ENCODE measurements at regions not wholly inside any gene's neighbourhood (a gene's known extent, or its start where the extent isn't known, plus 50 kb on each side); places are given as distances from the start of the nearest gene placed in this dataset.

DNA sequence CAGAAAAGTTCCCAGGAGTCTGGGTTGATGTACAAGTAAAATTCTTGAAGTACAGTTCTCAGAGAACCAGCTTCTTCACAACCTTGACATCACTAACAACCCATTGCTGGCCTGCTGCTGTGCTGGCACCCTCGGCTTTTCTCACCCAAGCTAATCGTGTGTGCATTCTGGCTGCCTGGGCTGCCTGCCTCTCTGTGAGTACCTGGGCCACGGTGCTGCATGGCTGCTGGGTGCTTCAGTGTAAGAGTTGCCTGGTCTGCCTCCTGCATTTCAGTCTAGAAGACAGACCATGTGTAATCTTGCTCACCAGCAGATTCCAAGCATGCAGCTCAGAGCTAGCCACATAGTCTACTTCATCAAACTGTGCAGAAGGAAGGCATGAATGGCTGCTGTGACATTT, 50.5 kb upstream of the MEDAG start:
- Mint-ChIP-seq H3K9me3 (ENCODE audit: low read depth, unreplicated experiment) (no peaks in the 10 kb centered on the region), H3K4me3 (ENCODE audit: low read depth, unreplicated experiment) (no peak overlapping the region), H3K27me3 (ENCODE audit: unreplicated experiment) (no peaks in the 10 kb centered on the region), H3K27ac (ENCODE audit: unreplicated experiment) (no peak overlapping the region), H3K36me3 (ENCODE audit: insufficient read depth, unreplicated experiment) (no peaks in the 10 kb centered on the region), H3K4me1 (ENCODE audit: low read depth, unreplicated experiment) (peaks cover 10% of the 10 kb centered on the region)
- CTCF ChIA-PET = interaction anchor here (1.3 kb wide), 1 partner anchor 9 kb away, joined by 3 read pairs; no protein-coding TSS in a partner anchor
- DNase-seq = no peak
- no TSS peak for BruUV-seq (replicated peaks)
- intact Hi-C loops (cut with micrococcal nuclease; ENCODE audit: unreplicated experiment) = no loop called here
- TF ChIP-seq, protein P1, sequence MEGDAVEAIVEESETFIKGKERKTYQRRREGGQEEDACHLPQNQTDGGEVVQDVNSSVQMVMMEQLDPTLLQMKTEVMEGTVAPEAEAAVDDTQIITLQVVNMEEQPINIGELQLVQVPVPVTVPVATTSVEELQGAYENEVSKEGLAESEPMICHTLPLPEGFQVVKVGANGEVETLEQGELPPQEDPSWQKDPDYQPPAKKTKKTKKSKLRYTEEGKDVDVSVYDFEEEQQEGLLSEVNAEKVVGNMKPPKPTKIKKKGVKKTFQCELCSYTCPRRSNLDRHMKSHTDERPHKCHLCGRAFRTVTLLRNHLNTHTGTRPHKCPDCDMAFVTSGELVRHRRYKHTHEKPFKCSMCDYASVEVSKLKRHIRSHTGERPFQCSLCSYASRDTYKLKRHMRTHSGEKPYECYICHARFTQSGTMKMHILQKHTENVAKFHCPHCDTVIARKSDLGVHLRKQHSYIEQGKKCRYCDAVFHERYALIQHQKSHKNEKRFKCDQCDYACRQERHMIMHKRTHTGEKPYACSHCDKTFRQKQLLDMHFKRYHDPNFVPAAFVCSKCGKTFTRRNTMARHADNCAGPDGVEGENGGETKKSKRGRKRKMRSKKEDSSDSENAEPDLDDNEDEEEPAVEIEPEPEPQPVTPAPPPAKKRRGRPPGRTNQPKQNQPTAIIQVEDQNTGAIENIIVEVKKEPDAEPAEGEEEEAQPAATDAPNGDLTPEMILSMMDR (IDR thresholded peaks at IDR 0.05; ENCODE audit: unreplicated experiment) = no peak

DNA sequence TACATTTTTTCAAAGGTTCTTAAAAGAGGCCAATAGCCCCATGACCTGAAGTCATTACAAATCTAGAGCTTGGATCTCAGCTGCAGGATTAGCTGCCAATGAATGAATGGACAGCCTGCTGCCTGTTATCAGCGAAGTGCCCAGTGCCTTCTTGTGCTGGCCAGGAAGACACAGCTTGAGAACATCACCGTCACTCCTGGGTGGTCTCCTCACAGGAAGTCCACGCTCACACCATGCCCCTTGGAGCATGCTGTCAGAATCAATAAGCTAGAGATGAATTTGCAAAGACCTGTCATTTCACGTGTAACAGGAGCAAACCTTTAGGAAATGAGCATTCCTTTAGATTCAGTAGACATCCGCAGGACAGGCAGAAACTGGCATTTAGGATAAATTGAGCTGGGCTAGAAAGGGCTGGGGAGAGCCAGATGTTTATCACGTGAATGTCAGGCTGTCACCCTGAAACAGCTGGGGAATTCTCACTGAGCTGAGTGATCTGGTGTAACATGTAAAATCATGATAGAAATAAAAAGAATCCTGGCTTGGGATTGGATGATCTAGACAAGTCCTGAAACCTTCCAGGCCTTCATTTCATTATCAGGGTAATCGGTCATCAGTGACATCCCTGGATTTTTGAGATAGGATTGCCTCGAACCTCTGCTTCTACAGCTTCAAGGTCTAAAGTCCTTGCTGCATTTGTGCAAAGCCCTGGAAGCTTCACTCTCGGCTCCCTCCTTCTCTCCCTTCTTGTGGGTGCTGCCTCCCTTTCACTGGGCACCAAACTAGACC, 49.9 kb upstream of the MEDAG start:
- Mint-ChIP-seq H3K27me3 (ENCODE audit: unreplicated experiment) (no peaks in the 10 kb centered on the region), H3K9me3 (ENCODE audit: low read depth, unreplicated experiment) (no peaks in the 10 kb centered on the region), H3K27ac (ENCODE audit: unreplicated experiment) (no peak overlapping the region), H3K4me1 (ENCODE audit: low read depth, unreplicated experiment) (peaks cover 10% of the 10 kb centered on the region), H3K4me3 (ENCODE audit: low read depth, unreplicated experiment) (no peak overlapping the region), H3K36me3 (ENCODE audit: insufficient read depth, unreplicated experiment) (no peaks in the 10 kb centered on the region)
- CTCF ChIA-PET = interaction anchor here (1.3 kb wide), 1 partner anchor 10 kb away, joined by 3 read pairs; no protein-coding TSS in a partner anchor
- intact Hi-C loops (cut with micrococcal nuclease; ENCODE audit: unreplicated experiment) = no loop called here
- no peak for DNase-seq
- TF ChIP-seq, protein P1 (IDR thresholded peaks at IDR 0.05; ENCODE audit: unreplicated experiment) = no peak
- BruUV-seq (replicated peaks) = no TSS peak

Measured in Calu3 (cell line).